ENCODE measurements at regions not wholly inside any gene's neighbourhood (a gene's known extent, or its start where the extent isn't known, plus 50 kb on each side); places are given as distances from the start of the nearest gene placed in this dataset.
"Not testable (repeated sequence)": the region's sequence is repeated elsewhere in the genome, so short reads cannot be mapped to it uniquely, and the experiment has no call there.

GRCh38 chr1:224791362-224791941 lies 138.0 kb upstream of the DNAH14 start:
- no peak for DNase-seq

DNA sequence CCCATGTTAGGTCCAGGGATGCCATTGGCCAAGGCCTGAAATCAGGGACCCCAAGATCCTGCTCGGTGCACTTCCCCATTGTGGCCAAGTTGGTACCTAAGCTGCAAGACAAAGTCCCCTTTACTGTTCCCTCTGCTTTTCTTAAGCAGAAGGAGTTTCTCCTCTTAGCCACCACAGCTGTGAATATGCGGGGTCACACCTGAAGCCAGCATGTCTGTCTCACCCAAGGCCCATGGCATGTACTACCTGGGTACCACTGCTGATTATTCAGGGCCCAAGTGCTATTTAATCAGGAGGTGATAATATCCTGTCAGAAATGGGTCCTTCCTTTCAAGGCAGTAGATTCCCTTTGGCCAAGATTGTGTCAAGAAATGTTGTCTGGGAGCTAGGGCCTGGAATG lies 133.9 kb upstream of the DNAH14 start:
- no peak for DNase-seq

DNA sequence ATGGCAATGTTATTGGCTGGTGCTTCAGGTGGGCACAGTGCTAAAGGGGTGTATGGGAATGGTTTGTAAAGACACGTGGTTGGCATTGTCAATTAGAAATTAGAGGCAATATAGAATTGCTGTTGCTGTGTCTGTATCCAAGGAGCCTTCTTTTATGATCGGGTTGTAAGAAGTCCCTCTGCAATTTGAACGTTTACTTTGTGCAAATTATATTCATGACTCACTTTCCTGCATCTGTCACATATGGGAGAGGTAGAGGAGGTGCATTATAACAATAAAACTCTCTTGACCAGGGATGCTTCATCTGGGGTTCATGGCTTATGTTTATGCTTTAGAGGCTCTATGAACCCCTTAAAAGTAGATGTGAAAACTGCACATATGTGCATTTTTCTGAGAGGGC lies 130.4 kb upstream of the DNAH14 start:
- no peak for DNase-seq

DNA sequence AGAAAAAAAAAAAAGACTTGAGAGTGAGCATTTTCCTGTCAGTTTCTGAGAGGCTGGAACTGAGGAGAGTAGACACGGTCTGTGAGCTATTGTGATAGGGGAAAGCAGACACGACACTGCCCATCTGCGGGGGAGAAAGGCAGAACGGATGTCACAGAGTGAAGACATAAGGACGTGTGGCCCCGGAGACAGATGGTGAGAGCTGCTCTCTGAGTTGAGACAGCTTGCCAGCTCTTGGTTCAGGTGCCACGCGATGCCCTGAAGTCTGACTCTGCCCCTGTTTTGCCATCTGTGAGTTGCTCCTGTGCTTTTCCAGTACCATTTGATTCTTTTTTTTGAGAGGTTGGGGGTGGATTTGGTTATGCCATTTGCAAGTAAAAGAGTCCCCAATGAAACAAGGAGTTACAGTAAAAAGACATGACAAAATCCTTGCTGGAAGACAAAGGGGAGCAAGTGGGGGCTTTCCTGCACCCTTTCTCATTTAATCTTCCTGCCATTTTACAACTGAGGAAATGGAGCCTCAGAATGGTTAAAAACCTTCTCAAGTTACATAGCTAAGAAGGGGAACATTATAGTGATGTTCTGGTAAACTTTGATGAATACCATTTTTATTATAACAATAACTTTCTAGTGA lies 128.9 kb upstream of the DNAH14 start:
- no peak for DNase-seq

DNA sequence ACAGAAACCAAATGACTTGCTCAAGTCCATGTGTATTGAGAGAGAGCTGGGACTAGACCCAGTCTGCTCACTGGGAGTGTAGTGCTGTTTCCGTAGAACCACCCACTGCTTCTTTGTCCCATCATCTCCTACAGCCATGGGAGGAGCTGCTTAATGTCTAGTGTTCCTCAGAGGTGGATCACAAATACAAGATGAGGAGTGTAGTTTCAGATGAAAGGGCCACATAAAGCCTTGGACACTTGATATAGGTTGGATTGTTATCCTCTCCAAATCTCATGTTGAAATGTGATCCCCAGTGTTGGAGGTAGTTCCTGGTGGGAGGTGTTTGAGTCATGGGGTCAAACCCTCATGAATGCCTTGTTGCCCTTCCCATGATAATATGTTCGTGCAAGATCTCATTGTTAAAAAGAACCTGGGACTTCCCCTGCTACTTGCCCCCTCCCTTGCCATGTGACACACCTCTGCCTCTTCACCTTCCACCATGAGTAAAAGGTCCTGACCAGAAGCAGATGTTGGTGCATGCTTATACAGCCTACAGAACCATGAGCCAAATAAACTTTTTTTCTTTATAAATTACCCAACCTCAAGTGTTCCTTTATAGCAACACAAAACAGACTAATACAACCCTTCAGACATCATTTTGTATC lies 127.5 kb upstream of the DNAH14 start:
- DNase-seq: no peak

DNA sequence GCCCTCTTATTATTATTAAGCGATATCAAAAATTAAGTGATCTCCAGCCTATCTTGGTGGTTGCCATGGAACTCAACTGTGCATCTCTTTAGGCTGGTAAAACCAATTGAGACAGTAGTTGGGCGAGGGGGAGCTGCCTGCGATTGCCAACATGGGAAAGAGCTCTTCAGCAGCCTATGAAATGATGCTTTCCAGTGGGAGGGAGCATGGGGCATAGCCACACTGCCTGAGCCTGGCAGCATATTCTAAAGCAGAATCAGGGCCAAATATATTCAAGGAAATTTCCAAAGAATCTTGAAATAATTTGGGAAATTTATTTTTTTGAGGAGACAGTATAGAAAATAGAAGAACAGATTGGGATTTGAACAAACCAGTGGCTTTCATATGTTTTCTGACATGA lies 126.9 kb upstream of the DNAH14 start:
- DNase-seq: no peak

DNA sequence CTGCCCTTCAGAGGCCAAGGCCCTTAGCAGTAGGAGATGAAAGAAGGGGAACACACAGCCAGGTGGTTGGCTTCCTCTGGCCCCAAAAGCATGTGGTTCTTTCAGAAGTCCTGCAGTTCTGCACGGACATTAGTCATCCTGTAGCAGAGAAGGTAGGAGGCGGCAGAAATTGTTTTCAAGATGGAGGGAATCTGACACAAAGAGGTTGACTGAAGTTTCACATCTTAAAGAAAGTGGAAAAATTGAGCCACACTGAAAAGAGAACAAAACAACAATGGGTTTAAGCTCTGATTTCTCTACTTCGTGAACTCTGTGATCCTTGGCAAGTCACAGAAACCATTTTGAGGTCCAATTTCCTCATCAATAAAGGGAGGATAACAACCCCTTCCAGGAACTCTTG lies 125.3 kb upstream of the DNAH14 start:
- DNase-seq: no peak

- no peak for DNase-seq
Measured at GRCh38 chr1:224805889-224806288, 123.6 kb upstream of the DNAH14 start.

DNA sequence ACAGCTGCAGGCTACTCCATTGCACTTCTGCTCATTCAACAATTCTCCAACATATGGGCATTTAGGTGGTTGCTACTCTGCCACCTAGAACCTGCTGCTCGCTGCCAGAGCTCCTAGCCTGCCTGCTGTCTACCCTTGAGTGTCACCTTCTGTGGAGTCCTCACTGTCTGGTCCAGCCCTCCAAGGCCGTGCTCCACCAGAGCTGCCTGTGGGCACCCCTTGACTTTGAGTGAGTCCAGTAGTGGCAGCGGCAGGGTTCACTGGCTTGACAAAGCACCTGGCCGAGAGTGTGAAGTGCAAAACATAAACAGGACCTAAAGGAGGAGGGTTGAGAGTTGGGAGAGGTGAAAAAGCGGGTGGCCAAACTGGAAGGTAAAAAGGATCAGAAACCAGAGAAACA lies 120.3 kb upstream of the DNAH14 start:
- DNase-seq: no peak

DNA sequence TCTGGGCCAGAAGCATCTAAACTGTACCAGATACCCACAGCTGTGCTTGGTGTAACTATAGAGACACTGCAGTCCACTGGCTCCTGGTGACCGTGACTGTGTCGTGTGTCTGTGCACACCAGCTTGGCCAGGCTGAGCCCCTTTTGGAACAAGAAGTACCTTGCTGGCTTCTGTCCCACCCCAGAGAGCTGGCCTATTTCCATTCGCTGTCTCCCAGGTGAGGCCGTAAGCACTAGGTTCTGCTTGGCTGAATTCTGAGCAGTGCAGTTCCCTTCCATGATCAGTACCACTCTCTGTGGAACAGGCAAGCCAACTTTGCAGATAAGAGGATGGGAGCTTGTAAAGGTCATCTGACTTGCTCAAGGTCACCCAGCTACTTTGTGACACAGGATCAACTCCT lies 119.9 kb upstream of the DNAH14 start:
- no peak for DNase-seq

GRCh38 chr1:224811564-224811963 lies 117.9 kb upstream of the DNAH14 start:
- DNase-seq: no peak

DNA sequence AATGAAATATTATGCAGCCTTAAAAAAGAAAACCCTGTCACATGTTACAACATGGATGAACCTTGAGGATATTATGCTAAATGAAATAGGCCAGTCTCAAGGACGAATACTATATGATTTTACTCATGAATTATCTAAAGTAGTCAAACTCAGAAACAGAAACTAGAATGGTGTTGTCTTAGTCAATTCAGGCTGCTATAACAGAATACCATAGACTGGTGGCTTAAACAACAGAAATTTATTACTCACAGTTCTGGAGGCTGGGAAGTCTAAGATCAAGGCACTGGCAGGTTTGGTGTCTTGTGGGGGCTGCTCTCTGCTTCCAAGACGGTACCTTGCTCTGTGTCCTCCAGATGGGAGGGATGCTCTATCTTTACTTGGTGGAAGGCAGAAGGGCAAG lies 113.8 kb upstream of the DNAH14 start:
- no peak for DNase-seq

GRCh38 chr1:224816062-224816461 lies 113.4 kb upstream of the DNAH14 start:
- no peak for DNase-seq

GRCh38 chr1:224817382-224817781 lies 112.1 kb upstream of the DNAH14 start:
- DNase-seq: no peak

- no peak for DNase-seq
Measured at GRCh38 chr1:224819861-224820260, 109.6 kb upstream of the DNAH14 start.

GRCh38 chr1:224820341-224820740 lies 109.1 kb upstream of the DNAH14 start:
- DNase-seq: no peak

DNA sequence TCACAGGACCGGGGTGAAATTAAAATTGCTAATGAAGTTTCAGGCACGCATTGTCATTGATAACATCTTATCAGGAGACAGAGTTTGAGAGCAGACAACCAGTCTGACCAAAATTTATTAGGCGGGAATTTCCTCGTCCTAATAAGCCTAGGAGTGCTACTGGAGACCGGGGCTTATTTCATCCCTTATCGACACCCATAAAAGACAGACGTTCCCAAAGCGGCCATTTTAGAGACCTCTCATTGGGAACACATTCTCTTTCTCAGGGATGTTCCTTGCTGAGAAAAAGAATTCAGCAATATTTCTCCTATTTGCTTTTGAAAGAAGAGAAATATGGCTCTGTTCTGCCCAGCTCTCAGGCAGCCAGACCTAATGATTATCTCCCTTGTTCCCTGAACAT lies 107.7 kb upstream of the DNAH14 start:
- not testable (repeated sequence) for DNase-seq

GRCh38 chr1:224825525-224826000 lies 103.9 kb upstream of the DNAH14 start:
- no peak for DNase-seq

DNA sequence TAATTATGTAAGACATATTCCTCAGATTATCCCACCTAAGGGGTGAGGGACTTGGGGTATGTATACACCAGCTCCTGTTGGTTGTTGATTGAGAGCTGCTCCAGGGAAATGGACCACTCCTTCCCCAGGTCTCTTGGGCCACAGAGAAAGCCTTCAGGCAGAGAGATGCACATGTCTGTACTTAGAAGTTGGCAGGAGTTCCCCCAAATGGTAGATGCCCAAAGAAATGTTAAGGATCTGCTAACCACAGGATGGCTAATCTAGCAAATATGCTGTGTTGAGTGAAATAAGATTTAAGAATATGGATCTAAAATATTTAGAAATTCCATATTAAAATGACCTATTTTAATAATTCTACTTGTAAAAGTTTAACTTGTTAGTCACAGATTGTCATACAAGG lies 100.8 kb upstream of the DNAH14 start:
- no peak for DNase-seq

DNA sequence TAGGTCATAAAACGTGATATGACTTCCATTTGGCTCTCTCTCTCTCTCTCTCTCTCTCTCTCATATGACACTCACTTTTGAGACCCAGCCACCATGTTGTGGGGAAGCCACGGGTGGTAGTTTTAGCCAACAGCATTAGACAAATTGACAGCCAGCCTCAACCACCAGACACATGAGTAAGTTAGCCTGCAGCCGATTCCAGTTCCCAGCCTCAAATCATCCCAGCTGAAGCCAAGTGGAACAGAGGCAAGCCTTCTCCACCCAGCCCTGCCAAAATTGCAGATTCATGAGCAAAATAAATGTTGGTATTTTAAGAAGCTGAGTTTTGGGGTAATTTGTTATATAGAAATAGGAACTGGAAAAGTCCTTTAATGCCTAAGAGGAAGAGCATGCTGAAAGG lies 98.0 kb upstream of the DNAH14 start:
- DNase-seq: no peak

DNA sequence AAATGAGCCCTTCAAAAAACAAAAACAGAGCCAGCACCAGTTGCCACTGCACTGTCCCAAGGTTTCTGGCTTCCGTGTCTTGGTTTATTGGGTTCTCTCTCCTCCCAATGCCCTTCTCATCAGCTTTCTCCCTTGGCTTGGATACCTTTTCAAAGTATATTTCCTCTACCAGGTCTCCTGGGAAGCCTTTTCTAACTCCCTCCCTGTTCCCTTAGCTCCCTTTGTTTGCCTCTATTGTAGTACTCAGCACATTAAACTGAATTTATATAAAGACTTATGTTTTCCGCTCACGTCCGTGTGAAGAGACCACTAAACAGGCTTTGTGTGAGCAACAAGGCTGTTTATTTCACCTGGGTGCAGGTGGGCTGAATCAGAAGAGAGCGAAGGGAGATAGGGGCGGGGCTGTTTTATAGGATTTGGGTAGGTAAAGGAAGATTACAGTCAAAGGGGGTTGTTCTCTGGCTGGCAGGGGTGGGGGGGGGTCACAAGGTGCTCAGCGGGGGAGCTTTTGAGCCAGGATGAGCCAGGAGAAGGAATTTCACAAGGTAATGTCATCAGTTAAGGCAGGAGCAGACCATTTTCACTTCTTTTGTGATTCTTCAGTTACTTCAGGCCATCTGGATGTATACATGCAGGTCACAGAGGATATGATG lies 89.7 kb upstream of the DNAH14 start:
- not testable (repeated sequence) for DNase-seq

- DNase-seq: not testable (repeated sequence)
Measured at GRCh38 chr1:224841803-224842202, 87.7 kb upstream of the DNAH14 start.

DNA sequence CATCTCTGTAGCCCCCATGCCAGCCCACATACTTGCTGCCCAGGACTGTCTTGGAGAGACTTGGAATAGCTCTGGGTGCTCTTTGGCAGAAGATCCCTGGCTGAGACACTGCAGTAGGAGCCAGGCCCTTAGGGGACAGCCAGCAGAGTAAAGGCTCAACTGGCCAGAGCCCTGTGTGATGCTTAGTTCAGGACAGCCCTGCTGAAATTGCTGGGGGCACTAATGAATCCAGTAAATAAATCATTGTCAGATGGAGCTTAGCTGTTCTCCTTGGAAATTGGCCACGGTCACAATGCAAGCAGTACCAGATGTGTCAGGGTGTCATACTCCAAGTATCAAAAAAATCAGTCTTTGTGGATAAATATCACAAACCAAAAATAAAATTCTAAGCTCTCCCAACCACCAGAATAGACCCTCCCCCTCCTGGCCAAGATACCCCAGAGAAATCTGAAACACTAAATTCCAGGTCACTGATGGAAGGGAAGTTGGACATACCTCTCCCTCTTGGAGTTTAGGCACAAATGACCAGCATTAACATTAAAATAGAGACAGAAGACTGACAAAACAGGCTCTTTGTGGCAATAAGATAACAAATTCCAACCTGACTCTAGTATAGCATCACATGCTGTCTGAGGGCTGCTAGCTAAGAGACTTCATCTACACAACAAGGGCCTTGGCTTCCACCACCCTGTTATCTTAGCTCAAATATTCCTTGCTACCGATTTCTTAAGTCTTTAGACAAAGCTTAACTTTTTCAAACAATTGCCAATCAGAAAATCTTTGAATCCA lies 83.2 kb upstream of the DNAH14 start:
- DNase-seq: no peak
